GM18909 (cell line): ENCODE measurements at regions not wholly inside any gene's neighbourhood (a gene's known extent, or its start where the extent isn't known, plus 50 kb on each side); places are given as distances from the start of the nearest gene placed in this dataset.

Experiments used
- ATAC-seq: cut with Tn5 transposase; IDR thresholded peaks from one replicate; pipeline ENCODE4 v1.9.1; 2021; ENCODE audit warnings: mild to moderate bottlenecking; ENCODE audit not compliant: unreplicated experiment, poor library complexity

DNA sequence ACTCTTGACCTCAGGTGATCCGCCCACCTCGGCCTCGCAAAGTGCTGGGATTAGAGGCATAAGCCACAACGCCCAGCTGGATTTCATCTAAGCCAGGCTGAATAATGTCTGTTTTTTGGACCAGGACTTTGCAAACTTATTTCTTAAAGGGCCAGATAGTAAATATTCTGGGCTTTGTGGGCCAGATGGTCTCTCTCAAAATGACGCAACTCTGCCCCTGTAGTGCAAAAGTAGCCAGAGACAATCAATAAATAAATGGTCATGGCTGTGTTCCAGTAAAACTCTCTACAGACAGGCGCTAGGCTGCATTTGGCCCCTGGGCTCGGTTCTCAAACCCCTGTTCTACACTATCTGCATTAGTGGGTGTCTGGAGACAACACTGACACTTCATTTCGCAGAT, 121.9 kb upstream of the CDH13 start:
- ATAC-seq = no peak

- ATAC-seq = no peak
These were observed 127.5 kb upstream of the CDH13 start for GRCh38 chr16:82499302-82499701.

- no peak for ATAC-seq
These were observed 129.6 kb upstream of the CDH13 start for GRCh38 chr16:82497139-82497538.

DNA sequence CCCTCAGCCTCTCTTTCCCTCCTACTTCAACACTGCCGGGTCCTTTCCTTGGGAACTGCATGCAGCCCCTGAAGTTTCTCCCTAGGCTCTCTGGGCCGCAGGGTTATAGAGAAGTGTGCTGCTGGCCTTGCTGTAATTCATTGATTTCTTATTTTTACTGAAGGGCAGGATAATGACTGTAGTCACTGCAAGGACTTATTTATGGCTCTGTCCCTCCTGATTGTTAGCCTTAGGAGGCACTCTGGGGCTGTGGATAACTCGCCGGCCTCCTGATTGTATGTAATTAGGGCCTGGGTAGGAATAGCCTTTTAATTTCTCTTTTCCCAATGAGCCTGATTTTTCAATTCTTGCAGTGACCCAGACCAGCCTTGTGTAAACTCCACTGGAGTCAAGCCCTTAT, 138.3 kb upstream of the CDH13 start:
- ATAC-seq = no peak

- no peak for ATAC-seq
These were observed 145.3 kb upstream of the CDH13 start for GRCh38 chr16:82481455-82481854.

DNA sequence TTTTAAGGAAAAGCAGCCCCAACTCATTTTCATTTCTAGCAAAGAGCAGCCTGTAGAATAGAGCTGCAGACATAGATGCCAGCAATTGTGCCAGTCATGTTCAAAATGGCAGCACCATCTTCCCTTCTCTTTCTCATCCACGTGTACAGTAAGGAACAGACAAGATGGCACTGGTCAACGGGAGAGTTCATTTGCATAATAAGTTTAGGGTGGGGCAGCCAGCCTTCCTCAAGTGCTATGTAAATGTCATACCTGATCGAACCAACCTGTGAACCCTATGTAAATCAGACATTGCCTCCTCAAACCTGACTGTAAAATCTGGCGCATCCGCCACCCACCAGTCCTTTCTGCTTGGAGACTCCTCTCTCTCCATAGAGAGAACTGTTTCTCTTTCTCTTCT, 150.0 kb upstream of the CDH13 start:
- no peak for ATAC-seq

DNA sequence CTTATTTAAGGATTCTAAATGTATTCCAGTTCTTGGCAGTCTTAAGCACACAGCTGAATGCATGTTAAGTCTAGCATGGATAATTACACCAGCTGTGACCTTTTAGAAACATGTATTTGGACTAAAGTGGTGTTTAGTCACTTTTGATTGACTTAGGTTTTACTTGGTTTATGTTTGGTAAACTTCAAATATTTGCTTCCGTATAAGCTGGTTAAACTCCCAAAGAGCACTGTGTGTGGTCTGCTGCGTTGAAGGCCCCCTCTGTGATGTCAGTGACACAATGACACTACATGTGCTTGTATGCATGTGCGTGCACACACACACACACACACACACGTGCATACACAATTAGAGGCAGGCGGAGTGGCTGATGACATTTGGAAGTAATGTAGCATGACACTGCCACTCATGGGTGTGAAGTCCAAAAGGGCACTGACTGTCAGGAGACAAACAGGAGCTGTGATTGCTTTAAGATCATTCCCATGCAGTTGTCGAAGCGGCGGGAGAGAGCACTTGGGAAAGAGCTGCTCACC, 156.1 kb upstream of the CDH13 start:
- ATAC-seq = no peak

- no peak for ATAC-seq
These were observed 156.8 kb upstream of the CDH13 start for GRCh38 chr16:82470016-82470415.

DNA sequence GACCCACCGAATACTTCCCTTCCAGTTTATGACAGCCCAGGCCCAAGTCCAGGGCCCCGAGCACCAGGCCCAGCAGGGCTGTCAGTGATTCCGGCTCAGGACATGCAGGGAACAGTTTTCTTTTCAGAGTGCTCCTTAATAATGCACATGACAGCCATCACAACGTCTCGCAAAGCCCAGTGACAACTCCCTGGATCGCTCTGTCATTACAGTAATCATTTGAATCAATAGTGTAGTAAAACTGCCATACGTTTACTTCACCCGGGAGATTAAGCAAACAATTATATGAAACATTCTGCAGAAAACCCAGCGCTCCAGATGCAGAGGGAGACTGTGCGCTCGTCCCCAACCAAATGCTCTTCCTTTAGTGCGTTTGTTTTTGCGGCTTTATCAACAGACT, 162.6 kb upstream of the CDH13 start:
- ATAC-seq = no peak

GRCh38 chr16:82460766-82461165, 166.0 kb upstream of the CDH13 start:
- no peak for ATAC-seq

DNA sequence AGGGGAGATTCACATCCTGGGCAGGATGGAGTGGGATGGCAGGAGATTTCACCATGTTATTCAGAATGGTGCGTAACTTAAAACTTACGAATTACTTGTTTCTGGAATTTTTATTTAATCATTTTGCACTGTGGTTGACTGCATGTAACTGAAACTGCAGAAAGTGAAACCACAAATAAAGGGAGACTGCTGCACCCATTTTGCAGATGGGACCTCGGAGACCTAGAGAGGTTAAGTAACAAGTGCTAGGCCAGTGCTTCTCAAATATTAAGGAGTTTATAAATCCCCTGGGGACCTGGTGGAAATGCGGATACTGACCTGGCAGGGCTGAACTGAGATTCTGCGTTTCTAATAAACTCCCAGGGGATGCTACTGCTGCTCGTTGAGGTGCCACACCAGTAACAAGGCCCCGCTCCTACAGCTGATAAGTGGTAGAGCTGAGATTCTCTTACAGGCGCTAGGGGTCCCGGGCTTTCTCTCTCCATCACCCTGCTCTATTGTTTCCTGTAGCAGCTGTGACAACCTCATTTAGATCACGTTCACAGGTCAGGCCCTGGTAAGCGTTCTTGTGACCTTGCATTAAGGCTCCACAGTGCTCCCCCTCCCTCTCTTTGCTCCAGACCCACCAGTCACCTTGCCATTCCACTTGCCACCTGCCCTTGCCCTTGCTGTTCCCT, 167.1 kb upstream of the CDH13 start:
- no peak for ATAC-seq

- ATAC-seq = peak; percentile 81
These were observed 170.1 kb upstream of the CDH13 start for GRCh38 chr16:82456683-82457082.

GRCh38 chr16:82454566-82454965, 172.2 kb upstream of the CDH13 start:
- ATAC-seq = no peak

DNA sequence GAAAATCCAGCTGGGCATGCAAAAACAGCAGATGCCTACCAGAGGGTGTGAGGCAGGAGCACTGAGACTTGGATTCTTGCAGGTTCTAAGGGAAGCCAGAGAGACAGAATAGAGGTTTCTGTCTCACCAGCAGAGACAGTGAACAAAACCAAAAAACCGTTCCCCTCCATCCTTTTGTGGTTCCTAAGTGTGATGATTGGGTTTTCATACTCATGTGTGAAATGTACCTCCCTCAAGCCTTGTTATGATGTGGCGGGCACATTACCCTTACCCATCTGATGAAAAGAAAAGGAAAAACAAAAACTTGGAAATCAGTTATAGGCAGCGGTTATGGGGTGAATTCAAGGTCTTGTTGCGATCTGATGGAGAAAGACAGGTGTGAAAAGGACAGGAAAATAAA, 172.6 kb upstream of the CDH13 start:
- no peak for ATAC-seq

GRCh38 chr16:82452004-82452756, 174.6 kb upstream of the CDH13 start:
- no peak for ATAC-seq

- no peak for ATAC-seq
These were observed 175.3 kb upstream of the CDH13 start for GRCh38 chr16:82451449-82451848.

GRCh38 chr16:82440336-82440735, 186.4 kb upstream of the CDH13 start:
- no peak for ATAC-seq

DNA sequence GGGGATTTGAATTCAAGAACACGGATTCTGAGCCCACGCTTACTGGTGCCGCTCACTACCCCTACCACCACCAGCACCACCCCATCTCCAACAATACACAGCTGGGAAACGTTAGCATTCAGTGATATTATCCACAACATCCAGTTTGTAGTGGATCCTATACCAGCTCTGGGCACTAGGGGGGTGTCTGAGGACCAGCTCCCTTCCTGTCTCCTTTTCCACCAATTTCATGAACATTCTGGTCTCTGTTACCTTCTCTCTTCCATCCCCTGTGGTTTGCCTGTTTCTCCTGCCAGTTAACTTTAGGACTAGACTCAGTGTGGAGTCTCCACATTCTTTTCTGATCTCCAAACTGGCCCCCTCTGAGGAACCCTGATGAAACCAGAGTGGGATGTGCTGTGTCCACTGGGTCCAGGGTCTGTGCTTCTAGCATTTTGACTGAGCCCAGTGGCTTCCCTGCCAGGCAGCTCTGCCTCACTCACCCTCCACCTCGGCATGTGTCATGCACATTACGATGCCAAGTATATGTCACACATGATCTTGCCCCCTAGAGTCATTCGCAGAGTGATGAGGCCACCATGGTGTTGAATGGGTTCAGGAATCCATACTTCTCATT, 187.0 kb upstream of the CDH13 start:
- no peak for ATAC-seq

DNA sequence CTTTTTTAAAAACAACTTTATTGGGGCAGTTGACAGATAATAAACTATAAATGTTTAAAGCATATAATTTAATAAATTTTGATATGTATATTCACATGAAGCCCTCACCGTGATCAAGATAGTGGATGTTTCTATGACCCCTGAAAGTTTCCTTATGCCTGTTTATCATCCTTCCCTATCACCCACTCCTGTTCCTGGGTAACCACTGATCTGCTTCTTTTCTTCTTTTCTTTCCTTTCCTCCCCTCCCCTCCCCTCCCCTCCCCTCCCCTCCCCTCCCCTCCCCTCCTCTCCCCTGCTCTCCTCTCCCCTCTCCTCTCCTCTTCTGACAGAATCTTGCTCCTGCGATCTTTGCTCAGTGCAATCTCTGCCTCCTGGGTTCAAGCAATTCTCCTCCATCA, 193.7 kb upstream of the CDH13 start:
- ATAC-seq = no peak

- ATAC-seq = no peak
These were observed 194.5 kb upstream of the CDH13 start for GRCh38 chr16:82432261-82432660.

GRCh38 chr16:82425661-82426060, 201.1 kb upstream of the CDH13 start:
- no peak for ATAC-seq
